ENCODE measurements at regions not wholly inside any gene's neighbourhood (a gene's known extent, or its start where the extent isn't known, plus 50 kb on each side); places are given as distances from the start of the nearest gene placed in this dataset.

DNA sequence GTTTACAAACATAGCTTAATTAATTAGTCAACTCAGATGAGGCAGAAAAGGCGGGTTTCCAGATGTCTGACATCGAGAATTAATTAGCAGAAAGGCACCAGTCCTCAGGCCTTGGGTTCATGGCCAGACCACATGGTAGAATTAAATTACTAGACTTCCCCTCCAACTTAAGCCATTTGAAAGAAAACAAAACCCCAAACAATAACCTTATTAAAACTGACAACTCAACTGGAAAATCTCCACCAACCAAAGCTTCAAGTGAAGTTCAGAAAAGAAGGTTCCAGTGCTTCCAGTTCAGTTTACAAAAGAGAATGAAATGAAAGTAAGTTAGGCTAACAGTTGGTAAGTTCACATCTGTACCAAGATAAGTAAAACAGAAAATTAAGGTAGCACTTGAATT, 349.5 kb downstream of the GRIN2B start:
- H3K4me2 ChIP-seq (ENCODE audit: low read depth, low read length): no peak overlapping the region
- no peak overlapping the region for H3K56ac ChIP-seq (ENCODE audit: extremely low read depth, insufficient read depth, low read length)
- no peaks in the 10 kb centered on the region for H3K27me3 ChIP-seq (ENCODE audit: control insufficient read depth, insufficient read depth, low read length)
- TF ChIP-seq BHLHE40 (IDR thresholded peaks at IDR 0.05; ENCODE audit: low read depth, low read length): no peak
- TF ChIP-seq FOS (IDR thresholded peaks at IDR 0.05; ENCODE audit: low read depth, low read length): no peak
- TF ChIP-seq MAFK (IDR thresholded peaks at IDR 0.05; ENCODE audit: low read depth, low read length): no peak
- no peak for TF ChIP-seq MAZ (IDR thresholded peaks at IDR 0.05; ENCODE audit: borderline replicate concordance, low read depth, low read length)
- H2AK5ac ChIP-seq (ENCODE audit: low read depth, low read length): no peak overlapping the region
- H2AK9ac ChIP-seq (replicated peaks; ENCODE audit: low read depth, low read length, poor library complexity): no peak overlapping the region
- CTCF ChIA-PET: no interaction called here
- no peak overlapping the region for H2BK5ac ChIP-seq (ENCODE audit: low read depth, low read length, poor library complexity, severe bottlenecking)
- H3K18ac ChIP-seq (ENCODE audit: low read depth, low read length): no peak overlapping the region
- in situ Hi-C loops (cut with MboI; ENCODE audit: low sequenced_read_pairs): no loop called here
- H4K8ac ChIP-seq (ENCODE audit: low read depth in 2 of 2, low read length in 2 of 2): no peak overlapping the region
- H2BK20ac ChIP-seq (ENCODE audit: low read depth, low read length): no peak overlapping the region
- no peak overlapping the region for H3K14ac ChIP-seq (replicated peaks; ENCODE audit: low read depth, low read length)
- intact Hi-C loops (cut with micrococcal nuclease): no loop called here
- H2BK120ac ChIP-seq (ENCODE audit: low read depth, low read length): no peak overlapping the region
- H4K91ac ChIP-seq (ENCODE audit: insufficient read depth, low read depth, low read length): no peak overlapping the region
- H3K27ac ChIP-seq (ENCODE audit: insufficient read depth, low read length): no peak overlapping the region
- H3K79me1 ChIP-seq (ENCODE audit: low read depth in 1 of 2, low read length in 2 of 2): no peaks in the 10 kb centered on the region
- no peaks in the 10 kb centered on the region for H3K36me3 ChIP-seq (ENCODE audit: control insufficient read depth, insufficient read depth, low read length)
- H2AFZ ChIP-seq (replicated peaks; ENCODE audit: low read length, poor library complexity): no peak overlapping the region
- no peaks in the 10 kb centered on the region for H3K9me1 ChIP-seq (ENCODE audit: insufficient read depth, low read length)
- H3K9me3 ChIP-seq (ENCODE audit: control insufficient read depth, insufficient read depth, low read length): no peaks in the 10 kb centered on the region
- BruUV-seq (replicated peaks): no TSS peak
- H3K23ac ChIP-seq (ENCODE audit: low read depth, low read length): no peak overlapping the region
- H3K9ac ChIP-seq (ENCODE audit: low read depth, low read length): no peak overlapping the region
- DNase-seq (no peak), ATAC-seq (ENCODE audit: low read depth) (no peak)
- H3K4ac ChIP-seq (ENCODE audit: low read depth, low read length): no peak overlapping the region
- no peaks in the 10 kb centered on the region for H4K20me1 ChIP-seq (ENCODE audit: insufficient read depth, low read length)
- H4K5ac ChIP-seq (ENCODE audit: low read depth, low read length): no peak overlapping the region
- POLR2A ChIA-PET (ENCODE audit: unreplicated experiment): no interaction called here
- dilution Hi-C loops (cut with HindIII; ENCODE audit: low sequenced_read_pairs, unreplicated experiment): no loop called here
- no CpG with 5 or more reads among the region's 2 CpGs for WGBS, 2 experiments (ENCODE audit: extremely low coverage in 2 of 2, insufficient read length in 1 of 2)
- H2BK15ac ChIP-seq (ENCODE audit: low read depth, low read length): no peak overlapping the region
- no peak overlapping the region for H3K4me3 ChIP-seq (ENCODE audit: insufficient read depth, low read depth, low read length)
- no peaks in the 10 kb centered on the region for H3K4me1 ChIP-seq (ENCODE audit: control insufficient read depth, insufficient read depth, low read length)

Data from IMR-90 (cell line).